ENCODE measurements at regions not wholly inside any gene's neighbourhood (a gene's known extent, or its start where the extent isn't known, plus 50 kb on each side); places are given as distances from the start of the nearest gene placed in this dataset.

DNA sequence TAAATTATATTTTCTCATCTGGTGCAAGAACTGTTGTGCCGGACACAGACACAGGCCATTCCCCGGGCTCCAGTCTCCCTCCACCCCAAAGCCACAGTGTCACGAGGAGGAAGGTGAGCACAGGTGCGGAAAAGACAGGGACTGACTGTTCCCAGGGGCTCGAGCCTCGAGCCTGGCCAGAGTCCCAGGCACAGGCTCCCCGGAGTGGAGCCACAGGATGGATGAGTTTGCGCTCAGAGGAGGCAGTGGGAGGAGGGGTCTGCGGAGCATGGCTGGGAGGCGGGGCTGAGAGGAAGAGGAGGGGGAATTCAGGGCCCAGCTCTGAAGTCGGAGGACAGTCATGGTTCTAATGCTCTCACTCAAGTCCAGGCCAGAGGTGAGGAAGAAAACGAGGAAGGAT lies 284.8 kb downstream of the SMOC2 start:
- TF ChIP-seq, protein P1, sequence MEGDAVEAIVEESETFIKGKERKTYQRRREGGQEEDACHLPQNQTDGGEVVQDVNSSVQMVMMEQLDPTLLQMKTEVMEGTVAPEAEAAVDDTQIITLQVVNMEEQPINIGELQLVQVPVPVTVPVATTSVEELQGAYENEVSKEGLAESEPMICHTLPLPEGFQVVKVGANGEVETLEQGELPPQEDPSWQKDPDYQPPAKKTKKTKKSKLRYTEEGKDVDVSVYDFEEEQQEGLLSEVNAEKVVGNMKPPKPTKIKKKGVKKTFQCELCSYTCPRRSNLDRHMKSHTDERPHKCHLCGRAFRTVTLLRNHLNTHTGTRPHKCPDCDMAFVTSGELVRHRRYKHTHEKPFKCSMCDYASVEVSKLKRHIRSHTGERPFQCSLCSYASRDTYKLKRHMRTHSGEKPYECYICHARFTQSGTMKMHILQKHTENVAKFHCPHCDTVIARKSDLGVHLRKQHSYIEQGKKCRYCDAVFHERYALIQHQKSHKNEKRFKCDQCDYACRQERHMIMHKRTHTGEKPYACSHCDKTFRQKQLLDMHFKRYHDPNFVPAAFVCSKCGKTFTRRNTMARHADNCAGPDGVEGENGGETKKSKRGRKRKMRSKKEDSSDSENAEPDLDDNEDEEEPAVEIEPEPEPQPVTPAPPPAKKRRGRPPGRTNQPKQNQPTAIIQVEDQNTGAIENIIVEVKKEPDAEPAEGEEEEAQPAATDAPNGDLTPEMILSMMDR (conservative IDR thresholded peaks at IDR 0.05 in 1 of 2, IDR thresholded peaks at IDR 0.05 in 1 of 2; ENCODE audit: extremely low read depth in 1 of 2, insufficient read depth in 1 of 2, low read depth in 1 of 2, low read length in 2 of 2), result no peak
- TF ChIP-seq EZH2 (IDR thresholded peaks at IDR 0.05; ENCODE audit: borderline replicate concordance, low read length), result no peak

Measured in mammary epithelial cell (primary cell).